GM12873 (cell line): ENCODE measurements at regions not wholly inside any gene's neighbourhood (a gene's known extent, or its start where the extent isn't known, plus 50 kb on each side); places are given as distances from the start of the nearest gene placed in this dataset.

Experiments
- TF ChIP-seq, protein P1 (sequence below): IDR thresholded peaks from 2 replicates; pipeline ENCODE4 v1.5.1; 2012; ENCODE audit warnings: low read depth, mild to moderate bottlenecking, moderate library complexity, low read length, control low read depth; ENCODE audit not compliant: insufficient read depth; ENCODE audit errors: missing control alignments

GRCh38 chr4:24137671-24138601, 248.1 kb upstream of the PPARGC1A start:
- TF ChIP-seq, protein P1, sequence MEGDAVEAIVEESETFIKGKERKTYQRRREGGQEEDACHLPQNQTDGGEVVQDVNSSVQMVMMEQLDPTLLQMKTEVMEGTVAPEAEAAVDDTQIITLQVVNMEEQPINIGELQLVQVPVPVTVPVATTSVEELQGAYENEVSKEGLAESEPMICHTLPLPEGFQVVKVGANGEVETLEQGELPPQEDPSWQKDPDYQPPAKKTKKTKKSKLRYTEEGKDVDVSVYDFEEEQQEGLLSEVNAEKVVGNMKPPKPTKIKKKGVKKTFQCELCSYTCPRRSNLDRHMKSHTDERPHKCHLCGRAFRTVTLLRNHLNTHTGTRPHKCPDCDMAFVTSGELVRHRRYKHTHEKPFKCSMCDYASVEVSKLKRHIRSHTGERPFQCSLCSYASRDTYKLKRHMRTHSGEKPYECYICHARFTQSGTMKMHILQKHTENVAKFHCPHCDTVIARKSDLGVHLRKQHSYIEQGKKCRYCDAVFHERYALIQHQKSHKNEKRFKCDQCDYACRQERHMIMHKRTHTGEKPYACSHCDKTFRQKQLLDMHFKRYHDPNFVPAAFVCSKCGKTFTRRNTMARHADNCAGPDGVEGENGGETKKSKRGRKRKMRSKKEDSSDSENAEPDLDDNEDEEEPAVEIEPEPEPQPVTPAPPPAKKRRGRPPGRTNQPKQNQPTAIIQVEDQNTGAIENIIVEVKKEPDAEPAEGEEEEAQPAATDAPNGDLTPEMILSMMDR = no peak

- TF ChIP-seq, protein P1 = no peak
Measured at GRCh38 chr4:24131954-24132673, 242.3 kb upstream of the PPARGC1A start.

DNA sequence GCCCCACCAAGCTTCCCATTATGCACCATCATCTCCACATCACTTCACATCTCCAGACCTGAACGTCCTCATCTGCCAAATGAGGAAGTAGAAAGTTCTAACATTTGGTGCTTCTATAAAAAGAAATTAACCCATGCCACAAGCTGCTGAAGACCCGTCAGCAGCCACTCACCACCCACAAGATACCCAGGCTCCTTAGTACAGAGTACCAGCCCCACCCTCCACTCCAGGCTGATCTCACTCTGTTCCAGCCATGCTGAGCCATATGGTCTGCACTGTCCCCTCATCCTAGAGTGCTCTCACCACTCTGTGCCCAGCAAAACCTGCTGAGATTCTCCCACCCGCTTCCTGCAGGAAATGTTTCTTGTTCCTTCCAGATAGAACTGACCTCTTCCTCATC, 240.8 kb upstream of the PPARGC1A start:
- TF ChIP-seq, protein P1 = no peak

DNA sequence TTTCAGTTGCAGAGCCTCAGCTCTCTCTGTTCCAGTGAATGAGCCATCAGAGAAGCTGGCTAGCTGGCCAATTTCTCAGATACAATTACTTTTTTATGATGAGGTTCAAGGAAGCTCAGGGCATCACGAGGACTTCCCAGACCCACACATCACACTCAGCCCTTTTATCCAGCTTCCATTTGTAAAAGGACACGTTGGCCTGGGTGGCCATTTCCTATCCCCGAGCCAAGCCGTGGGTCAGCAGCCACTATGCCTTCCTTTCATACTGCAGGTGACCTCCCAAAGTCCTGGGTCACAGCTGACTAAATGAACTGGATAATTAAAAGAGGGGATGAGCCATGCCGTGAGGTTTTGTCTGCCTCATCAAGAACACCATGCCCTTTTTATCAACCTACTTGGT, 236.9 kb upstream of the PPARGC1A start:
- TF ChIP-seq, protein P1 = no peak

DNA sequence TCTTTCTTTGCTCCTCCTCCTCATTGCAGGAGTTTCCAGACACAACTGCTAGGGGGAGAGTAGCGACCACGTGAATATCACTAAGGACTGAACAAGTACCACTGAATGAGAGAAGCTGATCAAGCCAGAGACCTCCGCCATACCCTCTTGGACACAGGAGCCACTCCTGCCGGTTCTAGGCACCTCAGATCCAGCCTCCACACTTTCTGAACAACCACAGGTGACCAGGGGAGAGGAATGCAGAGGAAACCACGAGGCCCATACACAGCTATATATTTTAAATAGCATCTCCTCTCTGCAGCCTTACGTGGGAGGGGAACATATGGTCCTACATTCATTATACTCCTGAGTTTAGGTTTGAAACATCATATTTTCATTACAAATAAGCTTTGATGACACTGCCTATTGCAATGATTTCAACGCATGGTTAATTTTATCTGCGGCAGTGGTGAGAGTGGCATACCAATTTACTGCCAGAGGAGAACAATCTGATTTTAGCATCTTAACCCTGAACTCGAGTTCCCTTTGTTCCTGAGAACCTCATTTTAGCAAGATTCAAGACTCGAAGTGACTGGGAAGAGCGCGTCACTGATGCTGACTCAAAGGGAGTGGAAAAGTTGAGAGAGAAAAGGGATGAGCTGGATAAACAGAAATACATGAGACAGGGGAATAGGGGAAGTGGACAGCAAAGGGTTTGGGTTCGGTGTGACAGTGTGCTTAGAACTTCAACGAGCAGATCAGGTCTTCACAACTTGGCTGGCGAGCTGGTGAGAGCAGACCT, 231.7 kb upstream of the PPARGC1A start:
- TF ChIP-seq, protein P1 = no peak

- TF ChIP-seq, protein P1 = no peak
Measured at GRCh38 chr4:24117975-24118374, 228.1 kb upstream of the PPARGC1A start.
